GM19239 (cell line): ENCODE measurements at regions not wholly inside any gene's neighbourhood (a gene's known extent, or its start where the extent isn't known, plus 50 kb on each side); places are given as distances from the start of the nearest gene placed in this dataset.

ENCODE experiments used
- DNase-seq: peaks from one replicate; pipeline ENCODE4 v3.0.0; 2011; ENCODE audit warnings: low spot score; ENCODE audit not compliant: insufficient read length
- FAIRE-seq: peaks from 2 replicates; lab custom pipeline; 2011; peaks lifted over from hg19 to GRCh38; lab: Jason Lieb, UNC

DNA sequence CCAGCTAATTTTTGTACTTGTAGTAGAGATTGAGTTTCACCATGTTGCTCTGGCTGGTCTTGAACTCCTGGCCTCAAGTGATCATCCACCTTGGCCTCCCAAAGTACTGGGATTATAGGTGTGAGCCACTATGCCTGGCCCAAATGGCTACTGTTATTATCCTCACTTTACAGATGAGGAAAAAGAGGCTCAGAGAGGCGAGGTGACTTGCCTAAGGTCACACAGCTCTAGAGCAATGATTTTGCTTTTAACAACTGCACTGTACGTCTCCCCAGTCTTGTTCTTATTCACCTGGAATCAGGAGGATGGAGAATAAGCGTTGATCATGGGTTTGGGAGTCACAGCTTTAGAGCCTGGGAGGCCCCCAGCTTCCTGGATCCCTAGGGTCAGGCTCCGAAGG is 69.8 kb upstream of the NCOR2 start:
- FAIRE-seq (no peak), DNase-seq (no peak)

DNA sequence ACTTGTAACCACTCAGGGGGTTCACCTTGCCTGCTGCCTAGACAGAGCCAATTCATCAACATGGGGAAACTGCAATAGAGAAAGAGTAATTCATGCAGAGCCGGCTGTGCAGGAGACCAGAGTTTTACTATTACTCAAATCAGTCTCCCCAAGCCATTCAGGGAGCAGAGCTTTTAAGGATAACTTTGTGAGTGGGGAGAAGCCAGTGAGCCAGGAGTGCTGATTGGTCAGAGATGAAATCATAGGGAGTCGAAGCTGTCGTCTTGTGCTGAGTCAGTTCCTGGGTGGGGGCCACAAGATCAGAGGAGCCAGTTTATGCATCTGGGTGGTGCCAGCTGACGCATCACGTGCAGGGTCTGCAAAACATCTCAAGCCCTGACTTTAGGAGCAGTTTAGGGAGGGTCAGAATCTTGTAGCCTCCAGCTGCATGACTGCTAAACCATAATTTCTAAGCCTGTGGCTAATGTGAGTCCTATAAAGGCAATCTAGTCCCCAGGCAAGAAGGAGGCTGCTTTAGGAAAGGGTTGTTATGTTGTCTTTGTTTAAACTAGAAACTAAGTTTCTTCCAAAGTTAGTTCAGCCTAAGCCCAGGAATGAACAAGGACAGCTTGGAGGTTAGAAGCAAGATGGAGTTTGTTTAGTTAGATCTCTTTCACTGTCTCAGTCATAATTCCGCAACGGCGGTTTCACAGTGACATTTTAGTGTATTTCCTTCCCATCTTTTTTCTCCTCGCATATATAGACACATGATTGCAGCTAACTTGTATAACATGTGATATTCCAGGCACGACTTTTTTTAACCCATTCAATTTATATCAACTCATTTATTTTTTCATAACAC is 68.9 kb upstream of the NCOR2 start:
- FAIRE-seq (no peak), DNase-seq (no peak)

DNA sequence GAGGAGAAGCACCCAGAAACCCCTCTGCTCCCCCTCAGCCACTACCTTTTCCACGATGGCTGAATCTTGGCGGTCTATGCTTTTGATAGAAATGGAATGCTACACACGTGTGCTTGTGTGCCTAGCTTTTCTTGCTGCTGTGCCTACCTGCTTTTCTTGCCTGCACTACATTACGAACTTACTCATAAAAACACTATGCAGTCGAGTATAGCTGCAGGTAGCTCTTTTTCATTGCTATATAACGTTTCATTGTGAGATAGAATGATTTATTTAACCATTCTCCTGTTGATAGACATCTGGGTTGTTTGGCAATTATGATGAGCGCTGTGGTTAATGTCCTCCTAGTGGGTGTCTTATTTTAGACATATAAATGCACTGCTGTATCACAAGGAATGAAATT is 67.9 kb upstream of the NCOR2 start:
- DNase-seq (no peak), FAIRE-seq (no peak)

DNA sequence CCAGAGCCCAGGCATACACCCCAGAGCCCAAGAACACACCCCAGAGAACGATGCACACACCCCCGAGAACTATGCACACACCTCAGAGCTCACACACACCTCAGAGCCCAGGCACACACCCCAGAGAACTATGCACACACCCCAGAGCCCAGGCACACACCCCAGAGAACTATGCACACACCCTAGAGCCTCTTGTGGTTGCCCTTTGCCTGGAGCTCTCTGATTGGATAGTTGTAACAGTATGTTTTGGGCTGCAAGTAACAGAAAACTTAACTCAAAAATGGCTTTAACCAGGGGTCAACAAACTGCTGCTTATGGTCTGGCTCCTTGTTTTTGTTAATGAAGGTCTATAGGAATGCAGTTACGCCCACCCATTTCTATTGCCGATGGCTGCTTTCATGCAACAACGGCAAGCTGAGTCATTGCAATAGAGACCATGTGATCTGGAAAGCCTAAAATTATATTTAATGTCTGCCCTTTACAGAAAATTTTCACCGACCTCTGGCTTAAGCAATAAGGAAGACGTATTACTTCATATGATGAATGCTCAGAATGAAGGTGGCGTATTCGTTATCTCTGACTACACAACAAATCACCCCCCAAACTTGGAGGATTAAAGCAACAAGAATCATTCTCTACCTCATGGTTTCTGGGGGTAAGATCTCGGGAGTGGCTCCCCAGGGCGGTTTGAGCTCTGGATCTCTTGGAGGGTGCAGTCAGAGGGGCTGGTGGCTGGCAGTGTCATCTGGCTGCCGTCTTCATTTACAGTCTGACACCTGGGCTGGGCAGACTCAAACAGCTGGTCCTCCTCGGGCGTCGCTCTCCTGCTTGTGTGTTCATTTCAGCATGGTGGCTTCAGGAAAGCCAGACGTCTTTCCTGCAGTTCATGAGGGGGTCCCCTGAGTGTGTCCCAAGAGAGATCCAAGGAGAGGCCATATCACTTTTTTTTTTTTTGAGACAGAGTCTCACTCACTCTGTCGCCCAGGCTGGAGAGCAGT is 66.3 kb upstream of the NCOR2 start:
- no peak for DNase-seq
- FAIRE-seq, result no peak

DNA sequence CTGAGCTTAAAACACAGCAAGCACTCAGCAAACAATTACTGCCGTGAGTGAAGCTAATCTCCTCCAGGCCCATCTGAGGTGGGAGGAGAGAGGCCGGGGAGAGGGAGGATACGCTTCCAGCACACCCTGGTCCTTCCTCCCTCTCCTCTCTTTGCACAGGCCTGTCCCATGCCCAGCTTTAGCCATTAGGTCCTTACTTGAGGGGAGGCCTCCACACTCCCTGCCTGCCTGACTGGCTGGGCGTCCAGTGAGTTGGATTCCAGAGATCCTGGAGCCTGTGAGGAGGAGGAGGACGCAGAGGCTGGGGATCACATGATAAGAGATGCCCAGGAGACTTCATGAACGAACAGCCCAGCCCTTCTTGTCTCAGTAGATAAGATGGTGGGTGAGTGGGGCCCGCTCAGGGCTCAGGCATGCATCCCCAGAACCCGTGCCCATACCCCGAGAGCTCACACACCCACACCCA is 65.1 kb upstream of the NCOR2 start:
- DNase-seq (no peak), FAIRE-seq (no peak)

DNA sequence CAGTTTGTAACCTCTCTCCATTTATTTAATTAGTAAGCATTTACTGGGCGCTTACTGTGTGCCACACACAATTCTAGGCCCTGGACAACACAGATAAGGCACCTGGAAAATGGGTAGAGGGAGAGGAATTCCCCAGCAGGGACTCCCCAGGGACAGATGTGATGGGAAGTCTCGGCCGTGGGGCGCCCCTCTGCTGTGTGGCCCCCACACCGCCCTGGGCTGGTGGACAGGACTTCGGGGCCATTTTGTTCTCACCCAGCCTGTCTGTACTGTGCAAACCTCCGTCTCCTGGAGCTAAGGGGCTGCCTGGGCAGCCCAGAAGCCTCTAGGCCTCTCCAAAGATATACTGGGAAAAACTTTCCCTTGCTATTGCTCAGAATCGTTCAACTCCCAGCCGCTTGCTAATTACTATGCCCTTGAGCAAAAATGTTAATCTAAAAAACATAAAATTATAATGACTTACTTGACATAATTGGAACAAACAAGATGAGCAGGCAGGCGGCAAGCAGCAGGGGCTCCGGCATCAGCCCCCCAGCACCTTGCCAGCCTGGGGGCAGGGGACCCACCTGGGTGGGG is 64.4 kb upstream of the NCOR2 start:
- FAIRE-seq (no peak), DNase-seq (no peak)

DNA sequence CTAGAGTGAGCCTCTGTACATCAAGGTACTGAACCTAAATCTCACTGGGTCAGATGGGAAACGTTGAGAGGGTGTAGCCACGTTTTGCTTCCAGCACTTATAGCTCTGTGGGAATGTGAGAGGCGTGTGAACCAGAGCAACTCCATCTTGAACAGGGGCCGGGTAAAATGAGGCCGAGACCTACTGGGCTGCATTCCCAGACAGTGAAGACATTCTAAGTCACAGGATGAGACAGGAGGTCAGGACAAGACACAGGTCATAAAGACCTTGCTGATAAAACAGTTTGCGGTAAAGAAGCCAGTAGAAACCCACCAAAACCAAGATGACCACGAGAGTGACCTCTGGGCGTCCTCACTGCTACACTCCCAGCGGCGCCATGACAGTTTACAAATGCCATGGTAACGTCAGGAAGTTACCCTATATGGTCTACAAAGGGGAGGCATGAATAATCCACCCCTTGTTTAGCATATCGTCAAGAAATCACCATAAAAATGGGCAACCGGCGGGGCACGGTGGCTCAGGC is 63.4 kb upstream of the NCOR2 start:
- FAIRE-seq (no peak), DNase-seq (no peak)

DNA sequence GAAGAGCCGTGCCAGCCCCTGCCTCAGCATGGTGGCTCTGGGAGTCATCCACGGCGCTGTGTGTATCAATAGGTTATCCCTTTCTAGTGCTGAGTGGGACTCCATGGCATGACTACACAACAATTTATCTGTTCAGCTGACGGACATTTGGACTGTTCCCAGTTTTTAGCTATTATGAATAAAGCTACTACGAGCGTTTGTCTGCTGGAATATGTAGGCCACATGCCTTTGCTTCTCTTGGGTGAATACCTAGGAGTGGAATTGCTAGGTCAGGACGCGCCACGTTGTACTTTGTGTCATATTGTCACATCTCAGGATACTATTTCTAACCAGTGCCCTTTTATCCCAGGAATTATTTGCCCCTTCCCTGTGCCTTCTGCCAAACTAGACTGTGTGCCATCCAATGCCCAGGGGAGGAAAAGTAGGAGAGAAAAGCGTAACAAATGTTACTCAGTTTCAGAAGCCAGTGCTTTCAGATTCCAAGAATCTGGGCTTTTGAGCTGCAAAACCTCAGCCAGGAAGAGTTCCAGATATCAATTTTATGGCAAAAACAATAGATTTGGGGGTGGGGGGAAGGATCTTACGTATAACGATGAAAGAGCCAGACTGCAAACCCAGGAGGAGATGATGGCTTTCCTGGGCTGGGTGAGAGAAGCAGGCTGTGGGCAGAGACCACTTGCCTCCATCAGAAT is 62.5 kb upstream of the NCOR2 start:
- DNase-seq (no peak), FAIRE-seq (no peak)

DNA sequence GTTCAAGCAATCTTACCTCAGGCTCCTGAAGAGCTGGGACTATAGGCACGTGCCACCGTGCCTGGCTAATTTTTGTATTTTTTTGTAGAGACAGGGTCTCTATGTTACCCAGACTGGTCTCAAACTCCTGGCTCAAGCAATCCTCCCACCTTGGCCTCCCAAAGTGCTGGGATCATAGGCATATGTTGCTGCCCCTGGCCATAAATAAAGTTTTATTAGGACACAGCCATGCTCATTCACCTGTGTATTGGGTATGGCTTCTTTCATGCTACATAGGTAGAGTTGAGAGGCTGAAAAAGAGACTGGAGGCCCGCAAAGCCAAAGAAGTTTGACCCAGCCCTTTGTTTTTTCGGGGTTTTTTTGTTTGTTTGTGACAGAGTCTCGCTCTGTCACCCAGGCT is 61.7 kb upstream of the NCOR2 start:
- no peak for DNase-seq
- FAIRE-seq, result no peak

DNA sequence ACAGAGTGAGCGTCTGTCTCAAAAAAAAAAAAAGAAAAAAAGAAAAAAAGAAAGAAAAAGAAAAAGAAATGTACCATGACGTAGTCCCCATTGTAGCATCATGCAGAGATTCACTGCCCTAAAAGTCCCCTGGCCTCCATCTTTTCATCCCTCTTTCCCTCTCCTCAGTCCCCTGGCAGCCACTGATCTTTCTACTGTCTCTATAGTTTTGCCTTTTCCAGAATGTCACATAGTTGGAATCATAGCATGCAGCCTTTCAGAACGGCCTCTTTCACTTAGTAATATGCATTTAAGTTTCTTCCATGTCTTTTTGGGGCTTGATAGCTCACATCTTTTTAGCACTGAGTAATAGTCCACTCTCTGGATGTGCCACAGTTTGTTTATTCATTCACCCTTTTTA is 60.5 kb upstream of the NCOR2 start:
- DNase-seq (no peak), FAIRE-seq (no peak)

DNA sequence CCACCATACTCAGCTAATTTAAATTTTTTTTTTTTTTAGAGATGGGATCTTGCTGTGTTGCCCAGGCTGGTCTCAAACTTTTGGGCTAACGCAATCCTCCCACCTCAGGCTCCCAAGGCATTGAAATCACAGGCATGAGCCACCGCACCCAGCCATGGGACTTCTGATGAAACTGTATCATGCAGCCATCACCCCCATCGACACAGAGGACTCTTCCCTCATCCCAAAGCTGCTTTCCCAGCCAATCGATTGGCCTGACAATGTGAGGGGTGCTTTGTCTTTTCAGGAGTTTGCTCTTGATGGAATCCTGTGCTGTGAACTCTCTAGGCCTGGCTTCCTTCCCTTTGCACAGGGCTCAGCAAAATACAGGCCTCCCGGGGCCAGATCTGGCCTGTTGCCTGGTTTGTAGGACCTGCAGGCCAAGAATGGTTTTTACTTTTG is 59.6 kb upstream of the NCOR2 start:
- FAIRE-seq, result no peak
- no peak for DNase-seq

DNA sequence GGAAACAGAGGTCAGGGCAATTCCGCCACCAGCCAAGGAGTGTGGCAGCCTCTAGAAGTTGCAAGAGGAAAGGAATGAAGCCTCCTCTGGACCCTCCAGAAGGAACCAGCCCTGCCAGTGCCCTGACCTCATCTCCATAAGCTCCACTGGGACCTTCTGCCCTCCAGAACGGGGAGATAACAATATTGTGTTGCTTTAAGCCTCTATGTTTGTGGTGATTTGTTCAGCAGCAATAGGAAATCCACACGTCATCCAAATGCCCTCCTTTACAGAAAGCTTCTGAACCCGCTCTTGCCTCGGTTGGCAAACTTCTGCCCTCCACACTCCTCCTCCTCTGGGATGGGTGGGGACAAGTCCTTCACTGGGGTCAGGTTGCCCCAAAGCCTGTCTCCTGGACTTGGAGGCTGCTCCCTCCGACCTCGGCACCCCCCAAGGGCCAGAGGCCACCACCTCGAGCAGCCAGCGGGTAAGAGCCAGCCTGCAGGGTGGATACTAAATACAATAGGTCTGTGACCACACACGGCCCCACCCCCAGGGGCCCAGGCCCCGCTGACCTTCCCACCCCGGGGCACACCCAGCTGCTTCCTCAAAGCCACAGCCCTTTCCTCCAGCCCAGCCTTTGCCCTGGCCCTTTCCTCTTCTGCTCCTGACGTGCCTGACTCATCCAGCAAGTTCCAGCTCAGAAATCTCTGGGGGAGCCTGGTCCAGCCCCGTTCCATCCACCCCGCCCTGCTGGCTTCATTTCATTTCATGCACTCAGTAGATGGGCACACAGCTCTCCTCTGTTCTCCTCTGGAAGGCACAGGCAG is 58.7 kb upstream of the NCOR2 start:
- DNase-seq (no peak), FAIRE-seq (no peak)

DNA sequence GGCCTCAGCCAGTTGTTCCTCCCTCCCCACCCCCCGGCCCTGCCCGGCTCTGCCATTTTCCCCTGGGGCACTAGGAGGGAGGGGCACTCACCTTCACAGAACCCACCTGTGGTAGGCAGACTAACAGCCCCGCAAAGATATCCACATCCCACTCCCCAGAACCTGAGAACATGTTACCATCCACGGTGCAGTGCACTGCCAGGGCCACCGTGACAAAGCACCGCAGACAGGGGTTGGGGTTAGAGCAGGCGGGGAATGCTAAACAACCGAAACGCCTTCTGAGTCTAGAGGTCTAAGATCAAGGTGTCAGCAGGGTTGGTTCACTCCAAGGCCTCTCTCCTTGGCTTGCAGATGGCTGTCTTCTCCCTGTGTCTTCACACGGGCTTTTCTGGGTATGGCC is 57.4 kb upstream of the NCOR2 start:
- no peak for DNase-seq
- FAIRE-seq, result no peak

DNA sequence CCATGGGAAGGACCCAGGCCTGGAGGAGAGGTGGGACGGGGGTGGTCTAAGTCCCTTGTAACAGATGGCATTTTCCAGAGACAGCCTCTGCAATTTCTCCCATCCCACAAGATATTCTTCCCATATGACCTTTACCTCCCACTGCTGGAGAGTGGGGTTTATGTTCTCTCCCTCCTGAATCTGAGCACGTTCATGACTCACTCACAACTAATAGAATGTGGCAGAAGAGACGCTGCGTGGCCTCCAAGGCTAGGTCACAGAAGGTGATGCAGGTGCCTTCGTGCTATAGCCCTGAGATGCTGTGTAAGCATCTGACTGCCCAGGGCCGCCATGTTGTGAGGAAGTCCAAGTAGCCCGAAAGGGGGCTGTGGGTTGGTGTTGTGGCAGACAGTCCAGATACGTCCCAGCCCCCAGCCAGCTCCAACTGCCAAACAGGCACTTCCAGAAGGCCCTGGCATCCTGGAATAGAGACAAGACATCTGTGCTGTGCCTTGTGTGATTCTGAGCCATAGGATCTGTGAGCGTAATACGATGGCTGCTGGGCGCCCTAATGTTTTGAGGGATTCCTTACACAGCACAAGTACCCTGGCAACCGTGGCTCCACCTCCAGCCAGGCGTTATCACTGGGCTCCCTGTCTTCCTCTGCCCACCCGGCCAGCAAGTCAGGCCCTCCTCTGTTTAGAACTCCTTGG is 56.1 kb upstream of the NCOR2 start:
- no peak for DNase-seq
- FAIRE-seq, result no peak

DNA sequence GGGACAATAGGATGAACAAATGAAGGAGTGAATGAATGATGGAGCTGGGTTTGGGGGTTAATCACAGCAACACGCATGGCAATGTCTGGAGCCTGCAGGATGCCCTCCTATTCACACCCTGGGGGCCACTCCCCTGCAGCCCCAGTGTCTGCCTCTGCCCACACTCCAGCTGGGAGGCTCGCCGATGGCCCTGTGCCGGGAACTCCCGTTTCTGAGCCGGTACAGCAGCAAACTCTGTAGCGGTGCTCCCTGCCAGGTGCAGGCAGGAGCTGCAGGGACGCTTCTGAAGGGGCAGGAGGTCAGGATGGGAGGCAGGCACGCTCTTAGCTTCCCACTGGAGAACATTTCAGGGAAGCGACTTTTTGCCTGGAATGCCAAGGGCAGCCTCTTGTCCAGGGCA is 55.4 kb upstream of the NCOR2 start:
- DNase-seq, result no peak
- FAIRE-seq, result no peak

DNA sequence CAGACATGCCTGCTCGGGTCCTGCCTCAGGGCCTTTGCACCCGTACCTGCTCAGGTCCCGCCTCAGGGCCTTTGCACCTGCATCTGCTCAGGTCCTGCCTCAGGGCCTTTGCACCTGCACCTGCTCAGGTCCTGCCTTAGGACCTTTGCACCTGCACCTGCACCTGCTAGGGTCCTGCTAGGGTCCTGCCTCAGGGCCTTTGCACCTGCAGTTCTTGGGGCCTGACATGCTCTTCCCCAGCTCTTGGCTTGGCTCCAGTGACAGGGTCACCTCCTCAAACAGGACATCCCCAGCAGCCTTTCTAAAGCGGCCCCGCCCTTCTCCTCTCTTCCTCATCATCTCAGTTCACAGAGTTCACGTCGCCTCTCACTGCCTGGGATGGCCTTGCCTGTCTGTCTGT is 54.9 kb upstream of the NCOR2 start:
- DNase-seq (no peak), FAIRE-seq (no peak)

DNA sequence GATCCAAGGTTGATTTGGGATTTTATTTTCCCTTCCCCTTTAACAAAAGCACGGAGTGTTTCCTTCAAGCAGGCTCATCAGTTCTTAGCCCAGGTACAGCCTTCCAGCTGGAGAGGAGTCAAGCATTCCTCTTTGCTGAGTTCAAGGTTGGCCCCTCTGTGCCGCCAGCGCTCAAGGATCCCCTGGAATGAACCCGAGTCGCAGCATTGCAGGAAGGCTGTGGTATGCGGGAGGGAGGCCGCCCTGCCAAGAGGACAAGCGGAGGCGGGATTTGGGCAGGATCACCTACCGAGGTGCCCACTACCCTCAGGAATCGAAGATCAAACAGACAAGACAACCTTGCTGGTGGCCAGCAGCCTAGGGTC is 53.9 kb upstream of the NCOR2 start:
- no peak for FAIRE-seq

DNA sequence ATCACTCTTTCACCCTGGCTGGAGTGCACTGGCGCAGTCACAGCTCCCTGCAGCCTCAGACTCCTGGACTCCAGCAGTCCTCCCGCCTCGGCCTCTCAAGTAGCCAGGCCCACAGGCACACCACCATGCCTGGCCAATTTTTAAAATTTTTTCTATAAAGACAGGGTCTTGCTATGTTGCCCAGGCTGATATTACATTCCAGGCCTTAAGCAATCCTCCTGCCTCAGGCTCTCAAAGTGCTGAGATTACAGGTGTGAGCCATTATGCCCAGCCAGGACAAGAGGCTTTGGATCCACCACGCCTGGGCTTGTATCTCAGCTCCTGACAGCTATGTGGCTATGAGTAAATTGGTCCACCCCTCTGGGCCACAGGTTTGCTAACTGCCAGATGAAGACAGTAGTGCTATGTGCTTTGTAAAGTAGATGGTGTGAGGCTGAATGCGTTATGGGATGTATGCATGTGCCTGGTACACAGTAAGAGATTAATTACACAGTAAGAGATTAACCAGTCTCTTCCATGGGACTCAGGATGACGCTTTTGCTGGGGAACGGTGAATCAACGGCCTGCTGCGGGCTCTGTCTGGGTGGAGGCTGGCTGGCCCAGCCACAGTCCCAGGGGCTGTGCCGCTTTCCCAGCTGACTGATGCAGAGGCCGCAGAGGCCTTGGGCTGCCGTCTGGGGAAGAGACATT is 53.3 kb upstream of the NCOR2 start:
- FAIRE-seq (no peak), DNase-seq (no peak)

More for the DNA sequence above, 53.9 kb upstream of the NCOR2 start:
- no peak for DNase-seq
